HCT116 (cell line): ENCODE measurements at regions not wholly inside any gene's neighbourhood (a gene's known extent, or its start where the extent isn't known, plus 50 kb on each side); places are given as distances from the start of the nearest gene placed in this dataset.

ENCODE experiments used
- POLR2A ChIP-seq: IDR thresholded peaks from 2 replicates; pipeline ENCODE4 v1.7.0; 2011; ENCODE audit warnings: borderline replicate concordance; ENCODE audit not compliant: insufficient read depth, insufficient read length; ENCODE audit errors: extremely low read depth
- YY1 ChIP-seq: IDR thresholded peaks from 2 replicates; pipeline ENCODE4 v1.6.1; 2011; ENCODE audit warnings: low read length, low read depth, moderate library complexity, mild to moderate bottlenecking; ENCODE audit not compliant: insufficient replicate concordance; ENCODE audit errors: extremely low read depth
- TF ChIP-seq, protein P1 (sequence below), 3 experiments: fragments of 200-600 bp in 1 of 3; sonication (generic) in 1 of 3; IDR thresholded peaks in 2 of 3; conservative IDR thresholded peaks in 1 of 3; 2 replicates each; pipeline ENCODE4 v1.5.1; 2012 to 2017; ENCODE audit warnings: low read depth in 2 of 3, low read length in 2 of 3, antibody characterized with exemption in 1 of 3, borderline replicate concordance in 1 of 3, control low read depth in 1 of 3, mild to moderate bottlenecking in 1 of 3, mixed read lengths in 1 of 3, mixed run types in 1 of 3, moderate library complexity in 1 of 3; ENCODE audit not compliant: insufficient read depth in 1 of 3

DNA sequence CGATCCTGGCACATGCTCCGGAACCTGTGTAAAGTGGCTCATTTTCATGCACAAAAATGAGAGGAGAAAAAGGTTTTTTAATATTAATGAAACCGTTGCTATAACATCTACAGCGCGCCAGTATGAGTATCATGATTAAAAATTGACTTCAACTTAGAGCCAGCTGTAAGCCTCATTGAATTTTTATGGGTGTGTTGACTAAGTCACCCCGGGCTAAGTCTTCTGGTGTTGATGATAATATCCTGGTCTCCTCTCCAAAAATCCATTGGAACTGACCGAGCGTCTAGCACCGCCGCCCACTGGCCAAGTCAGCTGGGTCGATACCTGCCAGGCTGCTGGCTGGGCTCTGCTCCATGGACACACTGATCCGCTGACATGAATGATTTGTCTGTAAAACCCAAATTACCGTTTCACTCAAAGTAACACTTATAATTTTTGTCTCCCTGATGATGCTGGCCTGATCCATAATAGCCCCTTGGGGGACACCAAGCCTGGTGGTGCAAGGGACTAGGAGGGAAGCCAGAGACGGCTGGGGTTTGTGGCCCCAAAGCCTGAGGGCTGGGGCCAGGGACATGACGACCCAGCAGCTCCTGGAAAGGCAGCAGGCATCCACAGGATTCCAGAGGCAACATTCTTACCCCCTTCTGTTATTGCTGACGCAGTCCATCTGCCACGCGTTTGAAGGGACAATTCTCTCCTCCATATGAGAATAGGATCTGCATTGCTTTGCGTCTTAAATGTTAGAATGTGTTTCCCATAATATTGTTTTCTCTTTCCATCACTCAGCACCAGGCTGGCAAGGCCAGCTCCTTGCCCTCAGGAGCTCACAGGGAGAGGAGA lies 131.0 kb upstream of the PPP2R2D start:
- TF ChIP-seq, protein P1, sequence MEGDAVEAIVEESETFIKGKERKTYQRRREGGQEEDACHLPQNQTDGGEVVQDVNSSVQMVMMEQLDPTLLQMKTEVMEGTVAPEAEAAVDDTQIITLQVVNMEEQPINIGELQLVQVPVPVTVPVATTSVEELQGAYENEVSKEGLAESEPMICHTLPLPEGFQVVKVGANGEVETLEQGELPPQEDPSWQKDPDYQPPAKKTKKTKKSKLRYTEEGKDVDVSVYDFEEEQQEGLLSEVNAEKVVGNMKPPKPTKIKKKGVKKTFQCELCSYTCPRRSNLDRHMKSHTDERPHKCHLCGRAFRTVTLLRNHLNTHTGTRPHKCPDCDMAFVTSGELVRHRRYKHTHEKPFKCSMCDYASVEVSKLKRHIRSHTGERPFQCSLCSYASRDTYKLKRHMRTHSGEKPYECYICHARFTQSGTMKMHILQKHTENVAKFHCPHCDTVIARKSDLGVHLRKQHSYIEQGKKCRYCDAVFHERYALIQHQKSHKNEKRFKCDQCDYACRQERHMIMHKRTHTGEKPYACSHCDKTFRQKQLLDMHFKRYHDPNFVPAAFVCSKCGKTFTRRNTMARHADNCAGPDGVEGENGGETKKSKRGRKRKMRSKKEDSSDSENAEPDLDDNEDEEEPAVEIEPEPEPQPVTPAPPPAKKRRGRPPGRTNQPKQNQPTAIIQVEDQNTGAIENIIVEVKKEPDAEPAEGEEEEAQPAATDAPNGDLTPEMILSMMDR (IDR thresholded peaks at IDR 0.05 in 2 of 3, conservative IDR thresholded peaks at IDR 0.05 in 1 of 3; ENCODE audit: borderline replicate concordance in 1 of 3, insufficient read depth in 1 of 3, low read depth in 2 of 3, low read length in 2 of 3): no peak
- TF ChIP-seq YY1 (no peak), POLR2A (no peak)
